ENCODE measurements at regions not wholly inside any gene's neighbourhood (a gene's known extent, or its start where the extent isn't known, plus 50 kb on each side); places are given as distances from the start of the nearest gene placed in this dataset.

- TF ChIP-seq EZH2 (IDR thresholded peaks at IDR 0.05; ENCODE audit: borderline replicate concordance, low read depth, low read length, severe bottlenecking) (no peak), CTCF (IDR thresholded peaks at IDR 0.05; ENCODE audit: borderline replicate concordance, extremely low read depth, low read length, poor library complexity, severe bottlenecking) (no peak)
Measured at GRCh38 chr4:127291316-127291715, 341.4 kb upstream of the INTU start.
